K562 (cell line): ENCODE measurements at regions not wholly inside any gene's neighbourhood (a gene's known extent, or its start where the extent isn't known, plus 50 kb on each side); places are given as distances from the start of the nearest gene placed in this dataset.

Experiments used
- EWSR1 ChIP-seq: fragments of 450-650 bp; IDR thresholded peaks from 2 replicates; pipeline ENCODE4 v1.6.1; 2018; ENCODE audit warnings: borderline replicate concordance, mild to moderate bottlenecking, low read depth, moderate library complexity; ENCODE audit not compliant: partially characterized antibody
- KAT7 ChIP-seq: sonication (generic); formaldehyde crosslinking; IDR thresholded peaks from 2 replicates; pipeline ENCODE4 v1.8.0; 2022; ENCODE audit warnings: missing genetic modification reagents, mild to moderate bottlenecking, borderline replicate concordance
- XRCC3 ChIP-seq: fragments of 450-650 bp; IDR thresholded peaks from 2 replicates; pipeline ENCODE4 v1.6.1; 2017; ENCODE audit warnings: mild to moderate bottlenecking, moderate library complexity
- ZNF232 ChIP-seq: sonication (generic); formaldehyde crosslinking; IDR thresholded peaks from 2 replicates; pipeline ENCODE4 v1.8.0; 2022; ENCODE audit warnings: mild to moderate bottlenecking, missing genetic modification reagents
- ZNF318 ChIP-seq, 2 experiments: fragments of 450-650 bp; IDR thresholded peaks; 2 replicates each; pipeline ENCODE4 v1.6.1; 2016; ENCODE audit warnings: mild to moderate bottlenecking in 2 of 2, borderline replicate concordance in 1 of 2, low read depth in 1 of 2, moderate library complexity in 1 of 2
- ZNF699 ChIP-seq: fragments of 250-450 bp; sonication (Bioruptor Pico); IDR thresholded peaks from 2 replicates; pipeline ENCODE4 v1.8.0; 2021; ENCODE audit warnings: mild to moderate bottlenecking, moderate library complexity; ENCODE audit not compliant: insufficient replicate concordance

GRCh38 chr18:71130351-71130750, 841.5 kb downstream of the SOCS6 start (continued):
- no peak for TF ChIP-seq ZNF232 (CRISPR knock-in tag)
- no peak for TF ChIP-seq ZNF318 (IDR thresholded peaks at IDR 0.05; ENCODE audit: borderline replicate concordance in 1 of 2, low read depth in 1 of 2)
- TF ChIP-seq XRCC3 = no peak
- no peak for TF ChIP-seq ZNF699 (CRISPR knock-in tag)
- TF ChIP-seq KAT7 = no peak
- TF ChIP-seq EWSR1 = no peak
